Activated naive CD8-positive, alpha-beta T cell treated with anti-CD3 and anti-CD28 coated beads for 36 hours (primary cell): ENCODE measurements at regions not wholly inside any gene's neighbourhood (a gene's known extent, or its start where the extent isn't known, plus 50 kb on each side); places are given as distances from the start of the nearest gene placed in this dataset.
"Not testable (repeated sequence)": the region's sequence is repeated elsewhere in the genome, so short reads cannot be mapped to it uniquely, and the experiment has no call there.

ENCODE experiments used
- DNase-seq: peaks from one replicate; pipeline ENCODE4 v3.0.0; 2021
- H3K27ac Mint-ChIP-seq: one replicate; pipeline ENCODE4 v1.8.0; 2022; ENCODE audit warnings: mild to moderate bottlenecking, moderate library complexity, mixed read lengths
- H3K27me3 Mint-ChIP-seq: one replicate; pipeline ENCODE4 v1.8.0; 2022; ENCODE audit warnings: mild to moderate bottlenecking, mixed read lengths
- H3K36me3 Mint-ChIP-seq: one replicate; pipeline ENCODE4 v1.8.0; 2021; ENCODE audit warnings: mild to moderate bottlenecking, mixed read lengths
- H3K4me1 Mint-ChIP-seq: one replicate; pipeline ENCODE4 v1.8.0; 2021; ENCODE audit warnings: mixed read lengths
- H3K4me3 Mint-ChIP-seq: one replicate; pipeline ENCODE4 v1.8.0; 2022; ENCODE audit warnings: mild to moderate bottlenecking, moderate library complexity, mixed read lengths
- H3K9me3 Mint-ChIP-seq: one replicate; pipeline ENCODE4 v1.8.0; 2022; ENCODE audit warnings: mixed read lengths

GRCh38 chr20:17891131-17891530 lies 77.5 kb downstream of the SNX5 start:
- DNase-seq, H3K4me3 Mint-ChIP-seq, H3K27ac Mint-ChIP-seq, H3K36me3 Mint-ChIP-seq, H3K9me3 Mint-ChIP-seq: not testable (repeated sequence)
- Mint-ChIP-seq H3K4me1 (peaks cover 17% of the 10 kb centered on the region), H3K27me3 (peaks cover 31% of the 10 kb centered on the region)

DNA sequence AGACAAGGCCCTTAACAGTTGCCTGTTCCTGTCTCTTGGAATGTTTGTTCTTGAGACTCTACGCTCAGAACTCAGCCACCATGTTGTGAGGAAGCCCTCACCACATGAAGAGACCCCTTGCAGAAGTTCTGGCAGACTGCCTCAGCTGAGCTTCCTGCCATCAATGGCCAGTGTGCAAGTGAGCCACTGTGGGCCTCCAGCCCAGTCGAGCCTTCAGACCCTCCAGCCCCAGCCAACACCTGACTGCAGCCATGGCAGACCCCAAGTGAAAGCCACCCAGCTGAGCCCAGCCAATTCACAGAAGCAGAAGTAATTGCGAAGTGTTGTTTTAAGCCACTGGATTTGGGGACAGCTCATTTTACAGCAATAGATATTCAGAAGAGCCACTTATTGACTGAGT lies 78.3 kb downstream of the SNX5 start:
- DNase-seq: no peak
- H3K4me1 Mint-ChIP-seq: peaks cover 9% of the 10 kb centered on the region
- no peaks in the 10 kb centered on the region for H3K36me3 Mint-ChIP-seq
- H3K27me3 Mint-ChIP-seq: peaks cover 27% of the 10 kb centered on the region
- no peak overlapping the region for H3K4me3 Mint-ChIP-seq
- peaks cover 5% of the 10 kb centered on the region for H3K9me3 Mint-ChIP-seq
- no peak overlapping the region for H3K27ac Mint-ChIP-seq

DNA sequence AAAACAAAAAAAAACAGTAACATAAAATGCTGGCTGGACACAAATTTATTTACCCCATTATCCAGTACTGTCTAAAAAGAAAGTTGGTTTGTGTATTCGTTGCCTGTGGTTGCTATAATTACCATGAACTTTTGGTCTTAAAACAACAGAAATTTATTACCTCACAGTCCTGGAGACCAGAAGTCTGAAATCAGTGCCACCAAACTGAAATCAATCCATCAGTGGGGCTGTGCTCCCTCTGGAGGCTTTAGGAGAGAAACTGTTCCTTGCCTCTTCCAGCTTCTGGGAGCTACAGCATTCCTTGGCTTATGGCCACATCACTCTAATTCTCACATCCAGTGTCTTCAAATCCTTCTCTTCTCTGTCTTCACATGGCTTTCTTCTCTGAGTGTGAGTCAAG lies 79.4 kb downstream of the SNX5 start:
- Mint-ChIP-seq H3K27me3 (peaks cover 36% of the 10 kb centered on the region), H3K9me3 (peaks cover 5% of the 10 kb centered on the region), H3K4me1 (peaks cover 7% of the 10 kb centered on the region), H3K27ac (no peak overlapping the region), H3K36me3 (no peaks in the 10 kb centered on the region), H3K4me3 (no peak overlapping the region)
- no peak for DNase-seq

- no peaks in the 10 kb centered on the region for H3K36me3 Mint-ChIP-seq
- peaks cover 36% of the 10 kb centered on the region for H3K27me3 Mint-ChIP-seq
Measured at GRCh38 chr20:17888044-17888443, 80.5 kb downstream of the SNX5 start.

GRCh38 chr20:17887331-17888030 lies 81.1 kb downstream of the SNX5 start:
- H3K27ac Mint-ChIP-seq: no peak overlapping the region
- no peaks in the 10 kb centered on the region for H3K4me1 Mint-ChIP-seq
- H3K4me3 Mint-ChIP-seq: no peak overlapping the region
- peaks cover 36% of the 10 kb centered on the region for H3K27me3 Mint-ChIP-seq
- DNase-seq: no peak
- H3K9me3 Mint-ChIP-seq: peaks cover 5% of the 10 kb centered on the region
- H3K36me3 Mint-ChIP-seq: no peaks in the 10 kb centered on the region

More at GRCh38 chr20:17888044-17888443, 80.5 kb downstream of the SNX5 start:
- DNase-seq: no peak
- Mint-ChIP-seq H3K9me3 (peaks cover 5% of the 10 kb centered on the region), H3K4me1 (no peaks in the 10 kb centered on the region), H3K27ac (no peak overlapping the region), H3K4me3 (no peak overlapping the region)

- Mint-ChIP-seq H3K36me3 (no peaks in the 10 kb centered on the region), H3K27me3 (peaks cover 25% of the 10 kb centered on the region), H3K4me3 (no peak overlapping the region), H3K4me1 (no peaks in the 10 kb centered on the region), H3K27ac (no peak overlapping the region), H3K9me3 (peaks cover 5% of the 10 kb centered on the region)
- no peak for DNase-seq
Measured at GRCh38 chr20:17885544-17885943, 83.0 kb downstream of the SNX5 start.

GRCh38 chr20:17885076-17885475 lies 83.5 kb downstream of the SNX5 start:
- no peak for DNase-seq
- peaks cover 1% of the 10 kb centered on the region for H3K9me3 Mint-ChIP-seq
- no peaks in the 10 kb centered on the region for H3K4me1 Mint-ChIP-seq
- peaks cover 25% of the 10 kb centered on the region for H3K27me3 Mint-ChIP-seq
- H3K27ac Mint-ChIP-seq: no peak overlapping the region
- no peaks in the 10 kb centered on the region for H3K36me3 Mint-ChIP-seq
- no peak overlapping the region for H3K4me3 Mint-ChIP-seq

DNA sequence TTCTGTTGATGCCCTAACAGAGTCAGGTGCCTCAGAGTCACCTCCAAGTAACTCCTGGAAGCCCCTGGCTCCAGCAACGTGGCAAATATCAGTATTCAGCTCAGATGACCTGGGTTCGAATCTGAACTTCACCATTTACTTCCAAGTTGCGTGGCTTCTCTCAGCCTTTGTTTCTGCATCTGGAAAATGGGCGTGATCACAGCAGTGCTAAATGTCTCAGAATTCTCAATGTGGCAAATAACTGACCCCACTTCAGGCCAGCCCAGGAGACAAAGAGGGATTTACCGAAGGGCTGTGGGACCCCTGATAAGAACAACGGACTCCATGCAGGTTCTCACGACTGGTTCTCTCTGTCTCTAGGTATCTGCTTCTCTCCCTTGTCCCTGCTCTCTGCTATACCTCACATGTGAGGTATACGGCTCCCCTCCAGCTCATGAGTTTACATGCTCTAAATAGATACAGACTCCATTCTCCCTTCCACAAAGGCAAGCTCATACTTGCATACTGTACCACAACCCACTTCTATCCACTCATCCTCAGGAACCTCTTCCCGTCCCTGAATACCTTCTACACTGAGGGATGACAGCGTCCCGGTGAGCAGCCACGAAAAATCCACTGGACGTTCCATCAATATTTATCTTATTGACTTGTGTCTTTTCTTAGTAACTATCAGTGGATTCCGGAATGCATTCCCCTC lies 84.1 kb downstream of the SNX5 start:
- DNase-seq: no peak
- no peaks in the 10 kb centered on the region for H3K9me3 Mint-ChIP-seq
- H3K4me3 Mint-ChIP-seq: no peak overlapping the region
- peaks cover 22% of the 10 kb centered on the region for H3K27me3 Mint-ChIP-seq
- H3K27ac Mint-ChIP-seq: no peak overlapping the region
- no peaks in the 10 kb centered on the region for H3K4me1 Mint-ChIP-seq
- H3K36me3 Mint-ChIP-seq: no peaks in the 10 kb centered on the region

GRCh38 chr20:17883592-17884306 lies 84.8 kb downstream of the SNX5 start:
- Mint-ChIP-seq H3K4me1 (peaks cover 5% of the 10 kb centered on the region), H3K27ac (no peak overlapping the region), H3K9me3 (no peaks in the 10 kb centered on the region), H3K4me3 (no peak overlapping the region), H3K36me3 (no peaks in the 10 kb centered on the region), H3K27me3 (peaks cover 19% of the 10 kb centered on the region)
- DNase-seq: no peak

DNA sequence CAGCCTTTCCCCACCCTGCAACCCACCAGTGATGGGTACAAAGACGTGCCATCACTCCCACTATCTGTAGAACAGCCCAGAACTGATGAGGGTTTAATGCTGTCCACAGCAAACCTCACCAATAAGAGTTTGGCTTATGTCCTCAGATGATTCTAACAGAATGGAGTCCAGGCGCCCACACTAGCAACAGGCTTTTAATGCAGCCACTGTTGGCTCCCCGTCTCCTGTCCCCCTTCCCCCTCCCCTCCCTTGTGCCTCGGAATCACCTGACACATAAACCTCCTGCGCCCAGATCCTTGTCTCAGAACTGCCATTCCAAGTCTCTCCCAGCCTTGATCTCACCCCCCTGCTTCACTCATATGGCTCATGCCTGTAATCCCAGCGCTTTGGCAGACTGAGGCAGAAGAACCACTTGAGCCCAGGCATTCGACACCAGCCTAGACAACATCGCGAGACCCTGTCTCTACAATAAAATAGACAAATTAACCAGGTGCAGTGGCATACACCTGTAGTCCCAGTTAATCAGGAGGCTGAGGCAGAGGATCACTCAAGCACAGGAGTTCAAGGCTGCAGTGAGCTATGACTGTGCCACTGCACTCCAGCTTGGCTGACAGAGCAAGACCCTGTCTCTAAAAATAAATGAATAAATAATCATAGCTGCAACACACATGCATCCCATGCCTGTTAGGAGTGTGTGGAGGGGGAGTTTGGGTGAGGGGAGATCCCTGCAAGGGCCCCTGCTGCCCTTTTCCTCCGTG lies 85.6 kb downstream of the SNX5 start:
- Mint-ChIP-seq H3K4me3 (no peak overlapping the region), H3K36me3 (no peaks in the 10 kb centered on the region), H3K27ac (no peak overlapping the region), H3K4me1 (peaks cover 11% of the 10 kb centered on the region), H3K9me3 (no peaks in the 10 kb centered on the region), H3K27me3 (peaks cover 15% of the 10 kb centered on the region)
- DNase-seq: no peak

- Mint-ChIP-seq H3K27ac (no peak overlapping the region), H3K4me3 (no peak overlapping the region), H3K36me3 (no peaks in the 10 kb centered on the region), H3K27me3 (peaks cover 14% of the 10 kb centered on the region), H3K4me1 (peaks cover 12% of the 10 kb centered on the region), H3K9me3 (no peaks in the 10 kb centered on the region)
- DNase-seq: no peak
Measured at GRCh38 chr20:17882065-17882833, 86.3 kb downstream of the SNX5 start.

DNA sequence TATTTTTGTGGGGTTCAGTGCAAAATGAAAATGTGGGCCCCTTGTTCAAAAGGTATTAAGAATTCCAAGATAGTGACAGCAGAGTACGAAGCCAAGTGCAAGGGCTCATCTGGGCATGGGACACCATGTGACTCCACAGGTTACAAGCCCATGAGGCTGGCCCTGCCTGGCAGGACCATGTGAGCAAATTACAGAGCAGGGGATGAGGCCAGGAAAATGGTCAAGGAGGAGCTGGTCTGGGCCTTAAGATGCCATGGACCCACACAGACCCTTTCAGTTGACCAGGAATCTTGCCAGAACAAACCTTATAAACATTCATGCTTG lies 86.9 kb downstream of the SNX5 start:
- no peak overlapping the region for H3K4me3 Mint-ChIP-seq
- no peaks in the 10 kb centered on the region for H3K36me3 Mint-ChIP-seq
- no peak overlapping the region for H3K27ac Mint-ChIP-seq
- H3K27me3 Mint-ChIP-seq: peaks cover 19% of the 10 kb centered on the region
- peaks cover 14% of the 10 kb centered on the region for H3K4me1 Mint-ChIP-seq
- H3K9me3 Mint-ChIP-seq: no peaks in the 10 kb centered on the region
- DNase-seq: no peak

DNA sequence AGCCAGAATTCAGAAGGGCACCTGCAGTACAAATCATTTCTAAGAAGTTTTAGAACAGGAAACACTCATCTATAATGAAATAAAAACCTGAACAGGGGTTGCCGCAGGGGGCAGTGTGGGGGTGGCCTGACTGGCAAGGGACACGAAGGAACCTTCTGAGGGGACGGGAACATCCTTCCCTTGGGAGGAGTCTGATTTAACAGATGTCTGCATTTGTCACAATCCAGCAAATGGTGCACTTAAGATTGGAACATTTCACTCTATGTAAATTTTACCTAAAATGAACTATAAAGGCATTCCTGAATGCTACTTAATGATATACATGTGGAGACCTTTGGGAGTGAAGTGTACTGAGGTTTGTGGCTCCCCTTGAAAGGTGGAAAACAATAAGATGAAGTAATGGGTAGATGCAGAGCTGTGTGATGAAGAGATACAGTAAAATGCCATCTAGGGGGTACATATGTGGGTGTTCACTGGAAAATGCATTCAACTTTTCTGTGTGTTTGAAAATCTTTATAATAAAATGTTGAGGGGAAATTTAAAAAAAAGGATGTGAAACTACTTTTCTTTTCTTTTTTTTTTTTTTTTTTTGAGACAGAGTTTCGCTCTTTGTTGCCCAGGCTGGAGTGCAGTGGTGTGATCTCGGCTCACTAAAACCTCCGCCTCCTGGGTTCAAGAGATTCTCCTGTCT lies 89.5 kb downstream of the SNX5 start:
- H3K27me3 Mint-ChIP-seq: peaks cover 11% of the 10 kb centered on the region
- peak; percentile 40 for DNase-seq
- H3K9me3 Mint-ChIP-seq: no peaks in the 10 kb centered on the region
- H3K36me3 Mint-ChIP-seq: no peaks in the 10 kb centered on the region
- no peak overlapping the region for H3K4me3 Mint-ChIP-seq
- H3K27ac Mint-ChIP-seq: peak overlapping the region; percentile 76
- H3K4me1 Mint-ChIP-seq: peaks cover 14% of the 10 kb centered on the region
